HL-60 (cell line): ENCODE measurements at regions not wholly inside any gene's neighbourhood (a gene's known extent, or its start where the extent isn't known, plus 50 kb on each side); places are given as distances from the start of the nearest gene placed in this dataset.

Experiments used
- DNase-seq, 2 experiments: peaks; one replicate each; pipeline ENCODE4 v3.0.0-alpha.2; 2010 to 2020; ENCODE audit warnings: low read depth in 1 of 2, low spot score in 1 of 2
- H3K27ac ChIP-seq: fragments of 250-450 bp; sonication (Bioruptor Pico); replicated peaks from 2 replicates; pipeline ENCODE4 v1.5.1; 2020; ENCODE audit warnings: mild to moderate bottlenecking, moderate library complexity
- H3K27me3 ChIP-seq: fragments of 250-450 bp; sonication (Bioruptor Pico); 2 replicates; pipeline ENCODE4 v1.5.1; 2021; ENCODE audit warnings: mild to moderate bottlenecking, moderate library complexity; ENCODE audit not compliant: insufficient read depth, poor library complexity, severe bottlenecking
- H3K4me3 ChIP-seq: replicated peaks from 2 replicates; pipeline ENCODE4 v1.5.1; 2011; ENCODE audit warnings: mild to moderate bottlenecking, control low read depth, low read length; ENCODE audit not compliant: insufficient read depth
- CTCF ChIP-seq: IDR thresholded peaks from one replicate; pipeline ENCODE4 v1.5.1; 2011; ENCODE audit warnings: low read length, control low read depth, inconsistent platforms; ENCODE audit not compliant: insufficient read depth
- GABPA ChIP-seq: IDR thresholded peaks from 2 replicates; pipeline ENCODE4 v1.6.1; 2012; ENCODE audit warnings: low read depth
- POLR2AphosphoS5 ChIP-seq: IDR thresholded peaks from 2 replicates; pipeline ENCODE4 v1.6.1; 2012; ENCODE audit warnings: low read depth
- REST ChIP-seq: IDR thresholded peaks from 2 replicates; pipeline ENCODE4 v1.6.1; 2012; ENCODE audit warnings: low read depth; ENCODE audit not compliant: insufficient replicate concordance
- SPI1 ChIP-seq: IDR thresholded peaks from 2 replicates; pipeline ENCODE4 v1.6.1; 2012; ENCODE audit warnings: low read depth, mild to moderate bottlenecking, borderline replicate concordance

- Histone ChIP-seq H3K27ac (no peak overlapping the region), H3K27me3 (no peaks in the 10 kb centered on the region), H3K4me3 (no peak overlapping the region)
- TF ChIP-seq POLR2AphosphoS5 (no peak), REST (no peak), SPI1 (no peak), GABPA (no peak), CTCF (no peak)
- DNase-seq, result no peak
Observed at GRCh38 chr16:6709736-6710135, 622.9 kb upstream of the RBFOX1 start.

- TF ChIP-seq POLR2AphosphoS5 (no peak), CTCF (no peak), REST (no peak), SPI1 (no peak), GABPA (no peak)
- DNase-seq, result no peak
Observed at GRCh38 chr16:6708576-6709215, 623.9 kb upstream of the RBFOX1 start.

DNA sequence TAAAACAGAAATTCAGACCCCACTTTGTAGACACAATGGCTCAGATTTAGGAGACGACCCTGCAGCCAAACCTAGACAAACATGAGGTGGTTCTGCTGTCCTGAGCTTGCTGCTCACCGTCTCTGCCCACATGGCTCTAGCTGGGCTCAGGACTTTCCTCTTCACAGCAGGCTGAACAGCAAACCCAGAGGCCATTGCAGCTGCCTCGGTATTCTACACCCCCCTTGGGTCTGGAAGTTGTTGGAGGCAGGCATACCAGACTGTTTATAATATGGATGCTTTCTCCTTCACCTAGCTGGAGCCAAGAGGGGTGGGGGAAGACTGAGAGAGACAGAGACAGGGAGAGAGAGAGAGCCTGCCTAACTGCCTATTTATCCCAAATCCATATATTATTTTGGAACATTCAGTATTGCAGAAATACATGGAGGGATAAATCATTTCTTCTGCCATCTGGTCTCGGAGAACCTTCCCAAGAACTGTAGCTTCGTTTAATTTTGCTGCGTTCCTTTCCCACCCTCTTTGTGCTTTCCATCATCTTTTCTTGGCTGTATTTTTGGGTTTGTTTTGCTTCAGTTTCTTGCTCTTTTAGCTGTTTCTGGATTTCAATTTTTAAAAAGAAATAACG is 628.2 kb upstream of the RBFOX1 start:
- no peak for DNase-seq
- Histone ChIP-seq H3K27me3 (no peaks in the 10 kb centered on the region), H3K27ac (no peak overlapping the region), H3K4me3 (no peak overlapping the region)
- TF ChIP-seq POLR2AphosphoS5 (no peak), SPI1 (no peak), GABPA (no peak), REST (no peak), CTCF (no peak)

More at GRCh38 chr16:6708576-6709215, 623.9 kb upstream of the RBFOX1 start:
- H3K4me3 ChIP-seq, result no peak overlapping the region
- H3K27me3 ChIP-seq, result no peaks in the 10 kb centered on the region
- no peak overlapping the region for H3K27ac ChIP-seq
